C4-2B (cell line): ENCODE measurements at regions not wholly inside any gene's neighbourhood (a gene's known extent, or its start where the extent isn't known, plus 50 kb on each side); places are given as distances from the start of the nearest gene placed in this dataset.

Experiments used
- CTCF ChIP-seq: fragments of 450-650 bp; conservative IDR thresholded peaks from 2 replicates; pipeline ENCODE4 v1.5.1; 2017; ENCODE audit warnings: mild to moderate bottlenecking
- ZFX ChIP-seq: fragments of 450-650 bp; IDR thresholded peaks from 2 replicates; pipeline ENCODE4 v1.6.1; 2017

GRCh38 chr10:10533437-10533836, 484.2 kb upstream of the CELF2 start:
- no peak for TF ChIP-seq CTCF
- TF ChIP-seq ZFX: no peak
